ENCODE measurements at regions not wholly inside any gene's neighbourhood (a gene's known extent, or its start where the extent isn't known, plus 50 kb on each side); places are given as distances from the start of the nearest gene placed in this dataset.

- no peak for DNase-seq (ENCODE audit: low spot score)
- Histone ChIP-seq H3K4me2 (no peak overlapping the region), H2AFZ (no peak overlapping the region), H3K36me3 (ENCODE audit: insufficient read depth) (no peaks in the 10 kb centered on the region), H3K4me3 (no peak overlapping the region), H3F3A (replicated peaks; ENCODE audit: low read depth) (no peaks in the 10 kb centered on the region), H3K27me3 (ENCODE audit: insufficient read depth) (no peaks in the 10 kb centered on the region), H3K4me1 (ENCODE audit: insufficient read depth) (no peaks in the 10 kb centered on the region), H4K20me1 (replicated peaks; ENCODE audit: insufficient read depth) (no peaks in the 10 kb centered on the region), H3K79me2 (replicated peaks; ENCODE audit: insufficient read depth) (no peaks in the 10 kb centered on the region), H3K27ac (ENCODE audit: low read depth) (no peak overlapping the region), H3K9me2 (ENCODE audit: insufficient read depth) (peaks cover 15% of the 10 kb centered on the region; the same call in 1 of the 2 replicates)
- H3K4me1 Mint-ChIP-seq: no peaks in the 10 kb centered on the region
- H3K4me3 Mint-ChIP-seq: no peak overlapping the region
- TF ChIP-seq CTCF (conservative IDR thresholded peaks at IDR 0.05; ENCODE audit: low read depth in 2 of 2) (no peak), POLR2AphosphoS5 (IDR thresholded peaks at IDR 0.05; ENCODE audit: low read depth) (no peak), EZH2phosphoT487 (IDR thresholded peaks at IDR 0.05; ENCODE audit: unreplicated experiment) (no peak)
- ATAC-seq: no peak
- no peaks in the 10 kb centered on the region for H3K36me3 Mint-ChIP-seq (ENCODE audit: low read depth)
- peaks cover 8% of the 10 kb centered on the region; the same call in 2 of the 3 replicates for H3K9me3 Mint-ChIP-seq
- no peak overlapping the region for H3K27ac Mint-ChIP-seq
- H3K27me3 Mint-ChIP-seq (ENCODE audit: insufficient read depth, low read depth, poor library complexity): peaks cover 3% of the 10 kb centered on the region
Measured at GRCh38 chr18:75644871-75645270, 217.4 kb upstream of the SMIM21 start.

- H3K36me3 Mint-ChIP-seq (ENCODE audit: low read depth): no peaks in the 10 kb centered on the region
- DNase-seq (ENCODE audit: low spot score) (no peak), ATAC-seq (no peak)
- H3F3A ChIP-seq (replicated peaks; ENCODE audit: low read depth): no peaks in the 10 kb centered on the region
- peaks cover 7% of the 10 kb centered on the region; the same call in 1 of the 2 replicates for H3K4me1 ChIP-seq (ENCODE audit: insufficient read depth)
- peaks cover 9% of the 10 kb centered on the region; the same call in 1 of the 2 replicates for H3K9me2 ChIP-seq (ENCODE audit: insufficient read depth)
- peaks cover 5% of the 10 kb centered on the region for H3K27me3 Mint-ChIP-seq (ENCODE audit: insufficient read depth, low read depth, poor library complexity)
- no peaks in the 10 kb centered on the region for H3K79me2 ChIP-seq (replicated peaks; ENCODE audit: insufficient read depth)
- H3K4me3 ChIP-seq: no peak overlapping the region
- H3K27me3 ChIP-seq (ENCODE audit: insufficient read depth): no peaks in the 10 kb centered on the region
- H3K4me2 ChIP-seq: no peak overlapping the region
- no peak overlapping the region for H3K4me3 Mint-ChIP-seq
- H3K27ac Mint-ChIP-seq: no peak overlapping the region
- H2AFZ ChIP-seq: no peak overlapping the region
- peaks cover 15% of the 10 kb centered on the region for H3K4me1 Mint-ChIP-seq
- H3K9me3 Mint-ChIP-seq: peaks cover 8% of the 10 kb centered on the region; the same call in 2 of the 3 replicates
- no peaks in the 10 kb centered on the region for H3K36me3 ChIP-seq (ENCODE audit: insufficient read depth)
- H3K27ac ChIP-seq (ENCODE audit: low read depth): no peak overlapping the region
- H4K20me1 ChIP-seq (replicated peaks; ENCODE audit: insufficient read depth): no peaks in the 10 kb centered on the region
- TF ChIP-seq ZNF462 (CRISPR knock-in tag; IDR thresholded peaks at IDR 0.05) (no peak), CTCF (conservative IDR thresholded peaks at IDR 0.05; ENCODE audit: low read depth in 2 of 2) (no peak), EZH2phosphoT487 (IDR thresholded peaks at IDR 0.05; ENCODE audit: unreplicated experiment) (no peak), ZNF331 (CRISPR knock-in tag; IDR thresholded peaks at IDR 0.05; ENCODE audit: low read depth) (no peak), CREB1 (CRISPR knock-in tag; IDR thresholded peaks at IDR 0.05; ENCODE audit: low read depth) (no peak), JUNB (IDR thresholded peaks at IDR 0.05; ENCODE audit: unreplicated experiment) (no peak), POLR2AphosphoS5 (IDR thresholded peaks at IDR 0.05; ENCODE audit: low read depth) (no peak), NANOG (IDR thresholded peaks at IDR 0.05; ENCODE audit: borderline replicate concordance) (no peak), EZH2 (IDR thresholded peaks at IDR 0.05; ENCODE audit: low read depth, unreplicated experiment) (no peak)
Measured at GRCh38 chr18:75643083-75643482, 215.6 kb upstream of the SMIM21 start.

Data from GM23338 (cell line).